Left renal cortex interstitium (tissue), 4 donors: ENCODE measurements at regions not wholly inside any gene's neighbourhood (a gene's known extent, or its start where the extent isn't known, plus 50 kb on each side); places are given as distances from the start of the nearest gene placed in this dataset.
"Not testable (repeated sequence)": the region's sequence is repeated elsewhere in the genome, so short reads cannot be mapped to it uniquely, and the experiment has no call there.

Experiments used
- DNase-seq, 4 donors: peaks; one replicate each; pipeline ENCODE4 v3.0.0-alpha.2; 2013; ENCODE audit warnings: low read depth in 4 of 4, low spot score in 2 of 4, missing footprints in 1 of 4

DNA sequence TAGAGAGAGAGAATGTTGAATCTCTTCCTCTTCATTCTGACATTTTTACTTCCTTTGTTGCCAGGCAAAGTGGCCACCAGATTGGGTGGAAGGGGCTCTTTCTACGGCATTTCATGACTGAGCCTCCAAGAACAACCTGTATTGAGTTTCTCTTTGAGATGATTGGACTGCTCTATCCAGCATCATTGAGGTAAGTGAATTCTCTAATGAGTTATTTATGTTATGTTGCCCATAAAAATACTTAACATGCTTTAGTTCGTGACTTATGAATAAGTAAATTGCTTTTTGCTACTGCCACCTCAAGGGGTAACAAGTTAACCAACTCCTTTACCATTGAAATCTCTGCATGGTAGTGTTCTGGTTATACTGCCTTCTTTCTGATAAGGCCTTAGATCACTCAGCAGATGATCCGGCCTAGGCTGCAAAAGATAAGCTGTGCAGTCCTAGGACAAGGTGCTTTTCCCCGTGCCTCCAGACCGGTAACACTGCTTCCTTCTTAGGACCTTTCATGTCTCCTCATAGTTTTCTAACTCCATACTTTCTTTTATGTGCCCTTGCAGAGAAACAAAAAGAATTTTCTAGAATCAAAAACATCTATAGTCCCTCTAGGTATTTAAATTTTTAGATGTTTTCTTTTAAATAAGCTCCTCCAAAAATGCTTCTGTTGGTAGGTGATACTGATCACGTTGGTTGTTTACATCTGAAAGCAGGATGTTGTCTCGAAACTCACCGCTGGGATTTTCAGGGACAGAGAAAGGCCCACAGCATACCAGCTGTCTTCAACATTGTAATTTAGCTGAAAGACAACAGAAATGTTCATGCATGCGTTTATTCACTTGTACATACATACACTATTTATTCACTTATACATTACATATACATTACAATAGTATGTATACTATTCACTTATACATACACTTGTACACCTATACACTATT is 157.1 kb upstream of the RBPJ start:
- no peak for DNase-seq

DNA sequence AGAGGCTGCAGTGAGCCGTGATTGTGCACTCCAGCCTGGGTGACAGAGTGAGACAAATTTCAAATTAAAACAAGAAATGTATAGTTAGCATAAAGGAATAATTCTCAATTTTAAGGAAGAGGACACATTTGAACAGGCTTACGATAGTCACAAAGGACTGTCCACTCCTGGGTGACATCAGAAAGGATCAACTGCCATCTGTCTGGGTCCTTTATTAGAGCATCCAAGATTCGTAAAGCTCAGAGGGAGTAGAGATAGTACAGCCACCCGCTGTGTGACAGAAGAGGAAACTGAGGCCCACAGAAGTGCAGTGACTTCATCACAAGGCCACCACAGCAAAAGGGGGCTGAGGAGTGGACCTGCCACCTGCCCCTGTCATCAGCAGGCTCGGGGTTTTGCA is 149.3 kb upstream of the RBPJ start:
- DNase-seq = no peak

DNA sequence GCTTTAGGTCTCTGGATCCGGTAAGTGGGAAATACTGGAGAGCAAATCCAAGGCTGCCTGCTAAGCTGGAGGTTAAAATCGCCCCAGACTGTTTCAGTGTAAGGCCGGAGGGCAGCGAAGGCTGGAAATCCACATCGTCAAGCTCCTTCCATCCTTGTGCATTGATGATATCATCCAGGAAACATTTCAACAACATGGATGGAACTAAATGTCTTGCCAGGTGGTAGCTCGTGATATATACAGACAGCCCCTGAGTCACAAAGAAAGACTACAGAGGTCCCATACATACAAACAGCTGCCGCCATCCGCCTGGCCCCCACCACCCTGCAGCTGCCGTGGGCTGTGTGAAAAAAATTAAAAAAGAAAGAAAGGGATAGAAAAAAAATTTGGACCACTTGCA is 148.9 kb upstream of the RBPJ start:
- DNase-seq = no peak

DNA sequence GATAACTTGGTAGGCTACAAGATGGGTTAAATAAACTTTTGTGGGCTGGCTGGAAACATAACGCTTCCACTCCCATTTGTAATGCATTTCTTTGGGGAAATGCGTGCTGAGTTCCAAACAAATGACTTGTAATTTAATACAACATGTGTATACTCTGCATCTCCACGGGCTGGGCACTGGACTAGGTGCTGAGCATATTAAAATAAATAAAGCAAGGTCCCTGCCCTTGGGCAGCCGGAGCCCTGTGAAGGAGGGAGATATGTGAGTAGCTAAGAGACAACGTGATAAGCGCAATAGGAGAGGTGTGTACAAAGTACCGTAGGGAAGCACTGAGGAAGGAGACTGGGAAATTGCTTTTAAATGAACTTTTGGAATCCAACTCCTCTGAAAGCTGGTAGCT is 147.2 kb upstream of the RBPJ start:
- DNase-seq = no peak

DNA sequence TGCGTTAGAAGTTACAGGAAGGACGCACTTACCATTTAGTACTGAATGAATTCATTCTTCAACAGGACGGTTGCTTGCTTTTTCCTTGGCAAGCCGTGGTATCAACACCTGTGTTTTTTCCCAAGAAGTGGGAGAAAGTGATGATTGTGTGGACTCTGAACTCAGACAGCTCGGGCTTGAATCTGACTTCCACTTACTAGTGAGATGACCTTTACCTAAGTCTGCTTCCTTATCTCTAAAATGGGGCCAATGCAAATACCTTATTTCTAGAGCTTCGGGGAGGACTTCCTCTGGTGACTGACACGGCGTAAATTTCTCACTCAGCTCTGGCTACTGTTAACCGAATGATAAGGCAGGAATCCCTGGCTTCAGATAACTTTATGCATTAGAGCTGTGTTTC is 146.8 kb upstream of the RBPJ start:
- DNase-seq = no peak

DNA sequence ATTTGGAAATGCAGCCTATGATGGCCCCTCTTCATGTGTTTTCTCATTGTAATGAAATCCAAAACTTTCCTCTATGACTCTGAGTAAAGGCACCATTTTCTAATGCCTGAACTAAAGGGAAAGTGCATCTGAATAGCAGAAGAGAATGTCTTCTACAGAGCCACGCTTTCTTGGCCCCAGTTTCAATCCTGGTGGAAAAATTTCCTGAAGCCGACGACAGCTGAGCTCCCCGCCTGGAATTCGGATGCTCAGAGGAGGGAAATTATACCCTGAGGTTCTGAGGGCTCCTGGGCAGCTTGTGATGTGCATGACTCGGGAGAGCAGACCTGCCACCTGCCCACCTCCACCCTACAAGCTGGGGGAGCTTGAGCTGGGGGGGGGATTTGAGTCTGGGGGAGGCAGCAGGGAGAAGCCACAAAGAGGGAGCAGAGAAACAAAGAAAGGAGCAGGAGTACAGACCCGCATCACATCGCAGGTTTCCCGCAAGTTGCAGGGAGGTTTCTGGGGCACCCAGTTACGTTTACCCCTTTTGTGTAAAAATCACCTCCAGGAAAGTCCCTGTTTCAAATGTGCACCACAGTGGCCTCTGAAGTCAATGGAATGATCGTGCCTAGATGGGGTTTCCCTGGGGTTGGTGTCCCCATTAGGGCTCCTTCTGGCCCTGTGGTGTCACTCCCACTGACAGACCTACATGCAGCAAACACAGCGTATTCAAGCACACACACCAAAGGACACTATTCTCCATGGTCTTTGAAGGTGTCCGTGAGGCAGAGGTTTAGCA is 145.6 kb upstream of the RBPJ start:
- no peak for DNase-seq

DNA sequence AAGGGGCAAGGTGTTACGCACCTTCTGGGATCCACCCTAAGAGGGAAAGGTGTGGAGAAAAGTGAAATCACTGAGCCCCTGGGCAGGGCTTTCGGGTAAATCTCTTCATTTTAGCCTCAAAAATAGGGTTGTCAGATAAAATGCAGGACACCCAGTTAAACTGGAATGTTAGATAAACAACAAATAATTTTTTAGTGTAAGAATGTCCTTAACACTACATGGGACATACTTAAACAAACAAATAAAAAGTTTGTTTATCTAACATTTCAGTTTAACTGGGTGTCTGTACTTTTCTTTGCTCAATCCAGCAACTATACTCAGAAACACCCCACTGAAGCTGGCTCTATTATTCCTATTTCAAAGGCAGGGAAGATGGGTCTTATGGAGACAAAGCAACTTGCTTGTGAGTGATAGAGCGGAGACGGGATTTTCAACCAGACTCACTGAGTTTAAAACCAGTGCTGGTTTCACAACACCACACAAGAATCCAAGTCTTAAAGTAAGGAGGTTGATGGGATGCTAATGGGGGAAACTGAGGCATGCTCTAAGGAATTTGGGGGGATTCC is 144.8 kb upstream of the RBPJ start:
- DNase-seq = no peak

DNA sequence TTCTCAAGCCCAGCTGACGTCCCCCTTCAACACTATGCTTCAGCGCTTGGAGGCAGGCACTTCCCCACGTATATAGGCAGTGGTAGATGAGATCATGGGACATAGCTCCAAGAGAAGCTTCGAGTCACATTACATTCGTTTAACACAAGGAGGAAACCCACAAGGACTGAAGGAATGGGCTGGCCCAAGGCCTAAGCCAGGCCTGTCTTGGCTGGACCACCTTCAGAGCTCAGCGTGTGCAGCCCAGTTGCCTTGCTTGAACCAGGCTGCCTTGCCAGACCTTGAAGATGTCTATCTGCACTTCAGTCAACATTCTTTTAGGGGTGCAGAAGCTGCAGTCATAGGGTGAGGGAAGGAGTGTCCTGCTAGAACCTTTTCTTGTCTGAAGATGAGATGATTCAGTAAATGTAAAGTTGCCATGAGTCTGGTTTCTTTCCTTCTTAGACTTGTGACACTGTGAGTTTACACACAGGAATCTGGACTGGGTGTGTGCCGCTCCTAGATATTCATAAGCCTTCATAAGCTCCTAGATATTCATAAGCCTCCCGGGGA is 144.1 kb upstream of the RBPJ start:
- no peak for DNase-seq

DNA sequence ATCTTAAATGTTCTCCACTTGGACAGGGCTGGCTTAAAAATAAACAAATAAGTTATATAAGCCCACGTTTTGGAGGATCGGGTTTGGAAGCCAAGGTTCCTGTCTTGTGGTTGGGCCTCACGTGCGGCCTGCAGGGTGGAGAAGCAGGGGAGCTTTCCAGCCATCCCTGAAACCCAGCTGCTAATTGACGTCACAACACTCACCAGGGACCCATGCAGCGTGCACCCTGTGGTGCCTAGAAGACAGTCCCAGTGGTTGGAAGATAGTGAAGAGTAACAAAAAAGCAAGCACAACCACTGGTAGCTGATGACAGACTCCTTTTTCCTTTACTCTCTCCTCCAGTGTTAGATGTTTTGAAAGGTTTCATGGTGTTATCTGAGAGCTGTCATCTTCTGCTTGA is 142.0 kb upstream of the RBPJ start:
- no peak for DNase-seq

DNA sequence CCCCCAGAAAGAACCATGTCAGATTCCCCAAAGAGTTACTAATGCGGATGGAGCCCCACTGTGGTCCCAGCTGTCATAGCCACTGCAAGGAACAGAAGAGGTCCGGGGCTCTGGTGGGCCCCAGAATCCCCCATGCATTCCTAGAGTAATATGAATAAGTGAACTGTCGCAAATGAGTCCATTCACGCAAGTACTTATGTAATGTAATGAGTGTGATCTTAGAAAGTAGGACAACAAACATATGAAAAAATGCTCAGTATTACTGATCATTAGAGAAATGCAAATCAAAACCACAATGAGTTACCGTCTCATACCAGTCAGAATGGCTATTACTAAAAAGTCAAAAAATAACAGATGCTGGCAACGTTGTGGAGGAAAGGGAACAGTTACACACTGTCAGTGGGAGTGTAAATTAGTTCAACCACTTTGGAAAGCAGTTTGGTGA is 141.5 kb upstream of the RBPJ start:
- DNase-seq = no peak

DNA sequence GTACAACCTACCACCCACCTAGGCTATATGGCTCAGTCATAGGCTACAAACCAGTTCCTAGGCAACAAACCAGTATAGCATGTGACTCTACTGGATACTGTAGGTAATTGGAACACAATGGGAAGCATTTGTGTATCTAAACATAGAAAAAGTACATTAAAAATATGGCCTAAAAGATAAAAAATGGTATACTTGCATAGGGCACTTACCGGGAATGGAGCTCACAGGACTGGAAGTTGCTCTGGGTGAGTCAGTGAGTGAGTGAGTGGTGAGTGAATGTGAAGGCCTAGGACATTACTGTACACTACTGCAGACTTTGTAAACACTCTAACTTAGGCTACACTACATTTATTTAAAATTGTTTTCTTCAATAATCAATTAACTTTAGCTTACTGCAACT is 139.2 kb upstream of the RBPJ start:
- no peak for DNase-seq

DNA sequence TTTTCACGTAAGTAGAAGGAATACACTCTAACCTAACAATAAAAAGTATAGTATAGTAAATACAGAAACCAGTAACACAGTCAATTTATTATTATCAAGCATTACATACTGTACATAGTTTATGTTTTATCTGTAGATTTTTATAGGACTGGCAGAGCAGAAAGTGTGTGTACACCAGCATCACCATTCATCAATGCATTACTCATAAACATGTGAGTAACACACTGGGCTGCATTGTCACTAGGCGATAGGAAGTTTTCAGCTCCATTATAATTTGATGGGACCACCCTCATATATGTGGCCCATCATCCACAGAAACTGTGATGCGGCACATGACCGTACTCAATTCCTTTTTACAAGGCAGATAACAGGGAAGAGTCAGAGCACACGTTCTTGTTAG is 137.8 kb upstream of the RBPJ start:
- DNase-seq = no peak

DNA sequence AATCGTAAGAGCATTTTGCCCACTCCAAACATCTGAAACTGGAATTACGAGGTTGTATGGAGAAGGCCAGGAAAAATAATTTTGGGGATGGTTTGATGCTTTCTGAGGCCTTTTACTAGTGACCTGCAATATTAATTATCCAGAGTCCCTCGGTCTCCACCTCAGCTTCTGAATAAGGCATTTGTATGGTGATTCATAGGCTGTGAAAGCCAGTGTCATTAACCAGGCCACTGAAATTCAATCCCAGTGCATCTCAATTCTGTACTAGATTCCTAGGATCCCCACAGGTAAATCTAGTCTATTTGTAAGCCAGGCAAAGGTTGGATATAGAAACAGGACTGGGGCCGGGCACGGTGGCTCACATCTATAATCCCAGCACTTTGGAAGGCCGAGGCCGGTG is 135.4 kb upstream of the RBPJ start:
- no peak for DNase-seq

DNA sequence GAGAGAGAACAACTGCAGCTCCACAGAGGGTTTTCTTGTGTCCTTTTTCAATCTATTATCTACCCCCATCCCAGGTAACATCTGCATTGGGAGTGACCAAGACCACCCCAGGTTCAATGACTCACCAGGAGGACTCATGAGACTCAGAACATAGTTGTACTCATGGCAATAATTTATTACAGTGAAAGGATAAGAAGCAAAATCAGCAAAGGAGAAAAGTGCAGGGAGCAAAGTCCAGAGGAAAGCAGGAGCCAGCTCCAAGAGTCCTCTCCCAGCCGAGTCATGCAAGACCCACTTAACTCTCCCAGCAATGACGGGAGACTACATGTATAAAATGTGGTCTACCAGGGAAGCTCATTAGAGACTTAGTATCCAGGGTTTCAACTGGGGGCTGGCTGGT is 129.5 kb upstream of the RBPJ start:
- DNase-seq = no peak

DNA sequence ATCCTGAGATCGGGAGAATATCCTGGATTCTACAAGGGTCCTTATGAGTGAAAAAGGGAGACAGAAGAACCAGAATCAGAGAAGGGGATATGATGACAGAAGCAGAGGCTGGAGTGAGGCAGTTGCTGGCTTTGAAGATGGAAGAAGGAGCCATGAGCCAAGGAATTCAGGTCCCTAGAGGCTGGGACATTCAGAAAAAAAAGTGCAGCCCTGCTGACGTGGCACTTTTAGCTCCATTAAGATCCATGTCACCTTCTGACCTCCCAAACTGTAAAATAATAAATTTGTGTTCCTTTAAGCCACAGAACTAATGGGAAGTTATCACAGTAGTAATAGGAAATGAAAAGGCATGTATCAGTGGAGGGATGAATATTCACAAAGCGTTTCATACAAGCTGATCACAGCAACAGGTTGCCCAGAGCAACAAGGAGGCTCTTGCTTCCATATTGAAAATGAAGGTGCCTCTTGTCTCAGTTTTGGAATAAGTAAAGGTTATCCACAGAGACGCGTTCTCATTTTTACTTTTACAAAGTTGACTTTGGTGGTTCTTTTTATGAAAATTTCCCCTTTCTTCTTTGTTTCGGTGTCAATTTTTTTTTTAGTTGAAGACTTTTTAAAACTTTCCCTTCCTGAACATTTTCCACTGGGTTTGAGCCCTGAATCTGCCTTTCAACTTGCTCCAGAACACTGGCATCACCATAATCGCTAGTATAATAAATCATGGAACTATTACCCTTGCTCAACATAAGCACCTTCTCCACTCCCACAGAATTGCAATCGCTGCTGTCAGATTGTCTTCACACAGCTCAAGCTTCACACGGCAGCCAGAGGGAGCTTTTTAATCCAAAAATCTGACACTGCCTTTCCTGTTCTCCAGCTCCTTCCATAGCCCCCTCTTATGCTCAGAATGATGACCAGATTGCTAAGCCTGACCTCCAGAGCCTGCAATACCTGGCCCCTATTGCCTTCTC is 127.6 kb upstream of the RBPJ start:
- DNase-seq = no peak

DNA sequence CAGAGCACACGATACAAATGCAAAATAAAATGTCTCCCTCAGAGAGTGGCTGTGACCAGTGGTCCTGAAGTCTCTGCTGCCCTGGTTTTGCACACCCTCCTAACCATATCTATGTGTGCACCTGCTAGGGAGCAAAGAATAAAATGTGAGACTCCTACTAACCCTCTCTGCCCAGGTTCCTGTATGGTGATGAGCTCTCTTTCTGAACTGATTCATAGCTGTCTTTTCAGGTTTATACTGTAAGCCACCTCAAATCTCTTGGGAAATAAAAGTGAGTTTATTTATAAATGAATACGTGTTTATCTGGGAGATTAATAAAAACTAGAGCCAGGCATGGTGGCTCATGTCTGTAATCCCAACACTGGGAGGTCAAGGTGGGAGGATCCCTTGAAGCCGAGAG is 126.0 kb upstream of the RBPJ start:
- DNase-seq = no peak

DNA sequence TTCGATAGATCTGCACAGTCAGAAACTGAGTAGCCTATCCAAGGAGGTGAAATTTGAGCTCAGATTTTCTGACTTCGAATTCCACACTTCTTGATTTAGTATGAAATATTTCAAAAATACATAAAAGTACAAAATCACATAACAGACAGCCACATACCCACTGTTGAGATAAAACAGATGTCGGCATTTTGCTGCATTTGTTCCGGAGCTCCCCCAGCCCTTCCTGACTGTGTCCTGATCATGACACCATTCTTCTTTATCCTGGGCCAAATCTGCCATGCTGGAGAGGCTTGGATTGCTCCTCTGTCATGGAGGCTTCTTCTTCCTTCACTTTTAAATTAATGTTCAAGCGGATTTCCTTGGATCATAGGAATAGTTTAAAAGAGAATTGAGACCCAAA is 124.2 kb upstream of the RBPJ start:
- no peak for DNase-seq

DNA sequence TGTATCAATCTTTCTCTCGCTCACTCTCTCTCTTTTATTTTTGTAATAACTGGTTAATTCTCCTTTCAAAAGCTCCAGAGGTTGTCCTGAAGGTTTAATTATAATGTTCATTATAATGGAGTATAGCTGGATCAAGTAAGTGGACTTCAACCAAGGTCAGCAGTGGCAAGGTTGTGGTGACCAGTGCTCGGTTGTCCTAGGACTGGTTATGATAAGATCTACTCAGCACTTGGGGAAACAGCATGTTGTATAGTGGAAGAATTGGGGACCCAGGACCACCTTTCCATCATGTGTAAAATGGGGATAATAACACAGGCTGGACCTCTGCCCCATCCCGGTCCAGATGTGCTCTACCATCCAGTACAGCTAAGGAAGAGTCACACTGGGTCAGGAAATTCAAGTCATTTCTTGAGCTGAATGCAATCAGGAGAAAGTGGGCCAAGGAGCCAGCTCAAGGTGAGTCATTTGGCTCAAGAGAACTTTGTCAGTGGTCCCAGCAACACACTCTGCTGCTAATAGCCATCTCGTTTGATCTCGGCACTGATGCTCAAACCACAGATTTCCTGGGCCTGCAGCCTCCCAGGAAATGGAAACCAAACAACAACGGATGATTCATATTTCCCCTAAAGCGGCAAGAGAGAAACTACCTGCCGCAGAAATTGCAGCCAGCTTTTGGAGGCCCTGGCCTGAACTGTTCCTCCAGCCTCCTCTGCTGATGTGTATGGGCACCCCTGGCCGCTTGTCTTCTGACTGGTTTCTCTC is 123.6 kb upstream of the RBPJ start:
- no peak for DNase-seq

DNA sequence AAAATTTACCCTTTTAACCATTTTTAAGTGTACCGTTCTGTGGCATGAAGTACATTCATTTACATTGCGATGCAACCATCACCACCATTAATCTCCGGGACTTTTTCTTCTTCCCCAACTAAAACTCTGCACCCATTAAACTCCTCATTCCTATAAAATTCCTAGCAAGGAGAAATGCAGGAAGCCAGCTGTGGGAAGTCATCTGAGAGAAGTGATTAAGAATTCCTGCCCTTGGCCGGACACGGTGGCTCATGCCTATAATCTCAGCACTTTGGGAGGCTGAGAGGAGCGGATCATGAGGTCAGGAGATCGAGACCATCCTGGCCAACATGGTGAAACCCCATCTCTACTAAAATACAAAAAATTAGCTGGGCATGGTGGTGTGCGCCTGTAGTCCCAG is 121.9 kb upstream of the RBPJ start:
- DNase-seq = not testable (repeated sequence)
